HG03575 (cell line): ENCODE measurements at regions not wholly inside any gene's neighbourhood (a gene's known extent, or its start where the extent isn't known, plus 50 kb on each side); places are given as distances from the start of the nearest gene placed in this dataset.

ENCODE experiments used
- ATAC-seq: cut with Tn5 transposase; IDR thresholded peaks from one replicate; pipeline ENCODE4 v1.9.1; 2021; ENCODE audit not compliant: unreplicated experiment, insufficient number of reproducible peaks, low FRiP score; ENCODE audit errors: extremely low read depth

GRCh38 chr4:32986236-32986635 is 2266.1 kb downstream of the PCDH7 start:
- no peak for ATAC-seq

GRCh38 chr4:32987111-32987510 is 2266.9 kb downstream of the PCDH7 start:
- no peak for ATAC-seq

DNA sequence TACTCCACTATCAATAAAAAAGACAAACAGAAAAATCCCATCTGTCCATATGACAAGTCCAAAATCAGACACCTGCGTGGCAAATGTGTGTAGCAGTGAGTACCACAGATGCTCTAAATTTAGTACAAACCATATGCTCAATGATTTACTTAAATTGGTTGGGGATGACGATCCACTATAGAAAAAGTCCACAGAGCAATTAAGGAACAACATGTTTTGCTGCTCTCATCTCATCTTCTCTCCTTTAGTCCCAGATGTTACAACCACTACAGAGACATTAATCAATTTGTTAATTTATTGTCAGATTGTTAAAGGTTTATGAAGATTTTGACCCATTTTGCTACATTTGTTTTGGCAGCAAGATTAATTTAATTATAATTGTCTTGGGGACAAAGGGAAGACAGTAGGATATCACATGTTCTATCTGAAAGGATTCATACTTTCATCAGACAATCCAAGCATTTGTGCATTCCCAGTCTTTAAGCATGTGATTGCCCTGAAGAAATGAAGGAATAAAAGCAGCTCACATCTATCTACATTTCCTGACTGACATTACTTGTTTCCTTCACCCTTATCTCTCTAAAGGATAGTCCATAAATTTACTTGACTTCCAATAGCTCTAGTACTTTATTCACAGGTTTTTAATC is 2268.1 kb downstream of the PCDH7 start:
- no peak for ATAC-seq

DNA sequence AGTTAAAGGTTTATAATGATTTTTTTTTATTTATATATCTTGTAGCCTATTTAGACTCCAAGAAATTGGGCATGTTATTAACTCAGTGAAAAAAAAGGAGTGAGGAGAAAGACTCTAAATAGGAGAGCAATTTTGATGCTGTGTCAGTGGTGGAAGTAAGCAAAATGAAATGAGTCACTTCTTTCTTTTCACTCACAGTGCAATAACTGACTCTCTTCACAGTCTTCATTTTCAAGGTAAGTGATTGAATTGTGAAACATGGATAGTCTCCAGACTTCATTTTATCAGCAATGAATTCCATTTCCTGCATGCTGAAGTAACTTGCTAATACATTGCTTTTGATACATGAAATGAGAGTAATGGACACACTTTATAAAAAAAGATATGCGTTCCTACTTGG is 2271.5 kb downstream of the PCDH7 start:
- no peak for ATAC-seq

DNA sequence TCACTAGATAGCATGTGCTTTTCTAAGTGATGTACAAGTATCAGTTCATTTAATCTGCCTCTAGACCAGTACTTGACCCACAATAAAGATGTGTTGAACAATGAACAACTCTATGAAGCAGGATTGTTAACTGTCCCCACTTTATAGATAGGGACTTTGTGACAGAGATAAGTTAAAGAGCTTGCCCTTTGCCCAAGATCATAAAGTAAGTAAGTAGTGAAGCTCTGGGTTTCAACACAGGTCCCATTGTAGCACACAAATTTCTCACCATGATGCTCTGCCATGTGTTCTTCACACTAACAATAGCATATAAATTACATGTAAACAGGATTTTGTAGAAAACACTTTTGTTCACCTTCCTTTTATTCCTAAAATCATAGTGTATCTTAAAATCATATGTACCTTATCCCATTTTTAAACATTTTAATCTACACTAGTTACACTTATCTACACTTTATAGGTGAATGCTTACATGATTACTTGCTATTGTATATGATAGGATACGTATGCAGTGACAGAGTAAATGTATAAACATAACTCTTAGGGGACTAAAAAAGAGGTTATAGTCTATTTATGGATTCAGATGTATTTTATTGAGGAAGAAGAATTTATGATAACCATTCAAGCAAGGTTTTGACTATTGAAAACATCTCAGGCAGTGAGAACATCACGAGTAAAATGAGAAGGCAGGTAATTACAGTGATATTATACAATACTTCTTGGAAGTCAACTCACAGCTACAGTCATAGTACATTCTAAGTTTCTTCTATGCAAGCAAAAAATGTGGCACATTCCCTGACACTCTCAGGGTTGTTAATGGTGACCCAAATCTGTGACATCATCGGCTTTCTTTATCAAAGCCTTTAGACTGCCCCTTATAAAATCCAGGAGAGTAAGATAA is 2275.1 kb downstream of the PCDH7 start:
- ATAC-seq, result no peak

DNA sequence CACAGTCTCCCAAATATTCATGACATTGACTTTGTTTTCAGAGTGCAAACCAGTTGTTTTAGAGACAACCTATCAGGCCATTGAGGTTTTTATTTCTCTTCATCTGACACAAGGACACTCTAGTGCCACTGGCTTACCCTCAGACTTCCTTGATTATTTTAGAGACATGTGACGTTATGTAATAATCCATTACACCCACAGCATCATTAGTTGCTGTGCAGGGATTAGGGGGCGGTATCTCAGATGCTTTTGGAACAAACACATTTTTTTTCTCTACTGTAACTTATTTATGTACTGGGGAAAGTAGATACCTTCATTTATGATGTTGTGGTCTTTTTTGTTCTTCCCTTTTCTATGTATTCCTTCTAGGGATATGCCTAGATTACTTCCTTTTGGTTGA is 2293.1 kb downstream of the PCDH7 start:
- no peak for ATAC-seq

GRCh38 chr4:33025236-33025635 is 2305.1 kb downstream of the PCDH7 start:
- no peak for ATAC-seq

GRCh38 chr4:33029976-33030375 is 2309.8 kb downstream of the PCDH7 start:
- ATAC-seq, result no peak

DNA sequence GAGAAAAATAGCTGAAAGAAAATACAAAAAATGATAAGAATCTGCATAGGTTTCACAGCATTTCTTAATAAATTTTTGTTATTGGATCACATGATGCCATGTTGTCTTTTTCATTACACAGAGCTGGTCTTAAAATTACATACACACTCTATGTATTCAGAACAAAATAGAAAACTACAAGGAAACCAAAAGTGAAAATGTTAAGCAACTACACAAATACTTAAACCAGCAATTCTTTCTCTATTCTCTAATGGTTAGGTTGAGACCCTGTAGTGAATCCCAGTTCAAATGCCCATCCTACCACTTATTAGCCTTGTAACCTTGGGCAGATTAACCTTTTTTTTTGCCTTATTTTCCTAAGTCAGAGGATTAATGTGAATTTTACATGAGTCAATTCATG is 2311.2 kb downstream of the PCDH7 start:
- ATAC-seq, result no peak

DNA sequence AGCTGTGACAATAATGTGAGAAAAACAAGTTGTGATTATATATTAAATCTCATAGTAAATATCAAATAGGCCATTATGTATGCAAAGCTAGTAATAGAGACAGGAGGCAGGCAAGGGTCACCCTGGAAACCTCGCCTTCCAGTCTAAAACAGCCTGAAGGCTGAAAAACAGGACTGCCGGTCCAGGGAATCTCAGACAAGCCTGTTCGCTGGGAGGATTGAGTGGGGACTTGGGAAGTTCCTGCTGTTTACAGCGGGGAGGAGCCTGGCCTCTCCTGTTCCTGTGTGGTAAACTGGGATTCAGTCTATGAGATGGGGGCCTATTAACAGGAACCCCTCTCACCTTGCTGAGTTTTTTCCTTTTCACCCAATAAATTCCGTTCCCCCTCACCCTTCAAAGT is 2317.3 kb downstream of the PCDH7 start:
- no peak for ATAC-seq

GRCh38 chr4:33045334-33045733 is 2325.2 kb downstream of the PCDH7 start:
- ATAC-seq, result no peak

- no peak for ATAC-seq
These were observed 2332.1 kb downstream of the PCDH7 start for GRCh38 chr4:33052241-33052640.

GRCh38 chr4:33054161-33054560 is 2334.0 kb downstream of the PCDH7 start:
- ATAC-seq, result no peak

DNA sequence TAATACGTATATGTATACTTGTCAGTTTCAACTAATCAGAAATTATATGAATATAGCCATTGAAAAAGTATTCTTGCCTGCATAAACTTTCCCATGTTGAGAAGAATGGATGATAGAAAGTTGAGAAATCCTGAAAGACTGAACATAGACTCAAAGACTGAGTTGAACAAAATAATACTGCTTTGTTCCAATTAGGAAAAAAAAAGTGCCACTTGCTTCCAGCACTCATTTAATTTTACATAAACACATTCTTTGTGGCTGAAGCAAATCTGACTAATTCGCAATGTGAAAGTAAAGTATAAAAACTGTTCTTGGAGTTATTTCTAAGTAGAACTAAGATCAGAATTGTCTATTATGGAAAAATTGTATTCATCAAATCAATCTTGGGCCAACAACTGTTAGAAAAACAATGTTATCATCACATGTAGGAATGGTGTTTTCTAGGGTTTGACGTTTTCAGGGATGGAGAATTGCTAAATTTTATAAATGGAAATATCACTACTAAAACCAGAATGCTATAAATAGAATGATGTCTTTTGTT is 2334.6 kb downstream of the PCDH7 start:
- no peak for ATAC-seq

DNA sequence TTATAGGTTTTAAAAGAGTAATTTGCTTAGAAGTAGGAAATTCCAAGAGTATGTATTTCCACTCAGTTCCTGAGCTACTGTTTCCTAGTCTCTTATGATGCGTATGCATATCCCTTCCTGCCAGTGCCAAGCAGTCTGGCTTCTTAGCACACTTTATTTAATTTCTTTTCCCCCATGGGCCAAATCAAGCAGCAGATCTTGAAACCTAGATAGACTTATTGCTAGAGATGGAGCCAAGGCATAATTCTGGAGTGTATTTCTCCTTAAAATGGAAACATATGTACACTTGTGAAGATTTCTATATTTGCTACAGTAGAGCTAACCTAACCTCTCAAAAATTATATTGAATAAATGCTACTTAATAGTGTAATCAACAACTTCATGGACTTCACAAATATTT is 2337.6 kb downstream of the PCDH7 start:
- ATAC-seq, result no peak

DNA sequence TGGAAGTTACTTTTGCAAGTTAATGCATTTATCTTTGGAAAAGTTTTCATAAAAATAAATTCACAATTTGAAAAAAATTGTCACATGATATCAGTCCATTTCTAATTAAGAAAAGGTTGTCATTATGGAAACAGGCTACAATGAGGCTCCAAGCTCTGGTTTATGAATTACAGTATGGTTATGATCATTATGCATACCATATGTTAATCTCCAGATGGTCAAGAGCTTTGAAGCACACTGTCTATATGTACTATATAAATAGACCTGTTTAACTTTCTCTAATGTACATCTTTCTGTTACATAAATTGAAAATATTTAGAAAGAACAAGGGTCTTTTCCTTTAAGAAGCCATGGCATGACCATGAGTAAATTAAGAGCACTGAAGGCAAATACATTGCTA is 2338.8 kb downstream of the PCDH7 start:
- no peak for ATAC-seq

GRCh38 chr4:33060674-33061542 is 2340.7 kb downstream of the PCDH7 start:
- no peak for ATAC-seq

DNA sequence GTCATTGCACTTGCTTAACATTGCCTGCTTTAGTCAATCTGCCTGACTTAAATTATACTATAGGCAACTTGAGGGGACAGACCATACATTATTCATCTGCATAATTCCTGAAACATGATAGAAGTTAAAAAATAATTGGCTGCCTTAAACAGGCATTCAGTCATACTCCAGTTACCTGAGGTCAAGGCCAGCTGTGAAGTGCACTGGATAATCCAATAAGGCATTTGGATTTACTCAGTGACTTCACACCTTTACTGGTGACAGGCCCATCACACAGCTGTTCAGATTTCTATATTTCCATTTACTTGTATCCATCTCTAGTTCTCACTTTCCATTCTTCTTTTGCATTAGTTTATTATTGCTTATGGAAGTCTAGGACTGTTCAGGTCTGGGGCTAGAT is 2341.6 kb downstream of the PCDH7 start:
- ATAC-seq, result no peak

GRCh38 chr4:33062155-33062806 is 2342.1 kb downstream of the PCDH7 start:
- no peak for ATAC-seq
